ENCODE measurements at regions not wholly inside any gene's neighbourhood (a gene's known extent, or its start where the extent isn't known, plus 50 kb on each side); places are given as distances from the start of the nearest gene placed in this dataset.
A peak's percentile ranks its signal among the peaks of the same experiment; 100 is the strongest.
"Not testable (repeated sequence)": the region's sequence is repeated elsewhere in the genome, so short reads cannot be mapped to it uniquely, and the experiment has no call there.

DNA sequence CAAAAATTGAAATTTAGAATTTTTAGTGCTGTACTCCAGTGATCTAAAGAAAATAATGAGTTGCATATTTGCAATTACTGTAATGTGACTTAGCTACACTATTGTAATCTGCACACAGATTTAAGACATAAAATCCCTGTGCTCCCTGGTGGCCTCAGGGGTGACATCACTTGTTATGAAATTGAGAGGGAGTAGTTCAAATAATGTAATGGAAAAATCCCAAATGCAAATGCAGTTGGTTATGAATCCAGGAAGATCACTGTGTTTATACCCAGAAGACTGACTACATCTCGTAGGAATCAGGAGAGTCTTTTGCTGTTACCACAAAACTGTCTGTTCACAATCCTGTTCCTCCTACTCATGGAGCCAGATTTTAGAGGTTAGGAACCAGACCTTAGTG lies 178.7 kb upstream of the FBXL17 start:
- TF ChIP-seq, protein P1, sequence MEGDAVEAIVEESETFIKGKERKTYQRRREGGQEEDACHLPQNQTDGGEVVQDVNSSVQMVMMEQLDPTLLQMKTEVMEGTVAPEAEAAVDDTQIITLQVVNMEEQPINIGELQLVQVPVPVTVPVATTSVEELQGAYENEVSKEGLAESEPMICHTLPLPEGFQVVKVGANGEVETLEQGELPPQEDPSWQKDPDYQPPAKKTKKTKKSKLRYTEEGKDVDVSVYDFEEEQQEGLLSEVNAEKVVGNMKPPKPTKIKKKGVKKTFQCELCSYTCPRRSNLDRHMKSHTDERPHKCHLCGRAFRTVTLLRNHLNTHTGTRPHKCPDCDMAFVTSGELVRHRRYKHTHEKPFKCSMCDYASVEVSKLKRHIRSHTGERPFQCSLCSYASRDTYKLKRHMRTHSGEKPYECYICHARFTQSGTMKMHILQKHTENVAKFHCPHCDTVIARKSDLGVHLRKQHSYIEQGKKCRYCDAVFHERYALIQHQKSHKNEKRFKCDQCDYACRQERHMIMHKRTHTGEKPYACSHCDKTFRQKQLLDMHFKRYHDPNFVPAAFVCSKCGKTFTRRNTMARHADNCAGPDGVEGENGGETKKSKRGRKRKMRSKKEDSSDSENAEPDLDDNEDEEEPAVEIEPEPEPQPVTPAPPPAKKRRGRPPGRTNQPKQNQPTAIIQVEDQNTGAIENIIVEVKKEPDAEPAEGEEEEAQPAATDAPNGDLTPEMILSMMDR (IDR thresholded peaks at IDR 0.05; ENCODE audit: insufficient read depth, low read depth, low read length) = no peak
- ChIA-PET CTCF (no interaction called here), POLR2A (no interaction called here)
- Histone ChIP-seq H3K4me3 (ENCODE audit: low read depth, low read length) (no peak overlapping the region), H3K36me3 (ENCODE audit: control insufficient read depth, insufficient read depth, low read length) (no peaks in the 10 kb centered on the region), H3K27me3 (ENCODE audit: control insufficient read depth, insufficient read depth, low read length) (no peaks in the 10 kb centered on the region)
- peak; percentile 76 for DNase-seq (ENCODE audit: low read depth)

GRCh38 chr5:108560166-108560565 lies 178.3 kb upstream of the FBXL17 start:
- Histone ChIP-seq H3K4me3 (ENCODE audit: low read depth, low read length) (no peak overlapping the region), H3K36me3 (ENCODE audit: control insufficient read depth, insufficient read depth, low read length) (no peaks in the 10 kb centered on the region), H3K27me3 (ENCODE audit: control insufficient read depth, insufficient read depth, low read length) (no peaks in the 10 kb centered on the region)
- ChIA-PET CTCF (no interaction called here), POLR2A (no interaction called here)
- DNase-seq (ENCODE audit: low read depth) = no peak
- TF ChIP-seq, protein P1 (IDR thresholded peaks at IDR 0.05; ENCODE audit: insufficient read depth, low read depth, low read length) = no peak

- H3K36me3 ChIP-seq (ENCODE audit: control insufficient read depth, insufficient read depth, low read length); H3K4me3 ChIP-seq (ENCODE audit: low read depth, low read length); CTCF ChIA-PET; POLR2A ChIA-PET; DNase-seq (ENCODE audit: low read depth); H3K27me3 ChIP-seq (ENCODE audit: control insufficient read depth, insufficient read depth, low read length): not testable (repeated sequence)
Measured at GRCh38 chr5:108558840-108559239, 176.9 kb upstream of the FBXL17 start.

DNA sequence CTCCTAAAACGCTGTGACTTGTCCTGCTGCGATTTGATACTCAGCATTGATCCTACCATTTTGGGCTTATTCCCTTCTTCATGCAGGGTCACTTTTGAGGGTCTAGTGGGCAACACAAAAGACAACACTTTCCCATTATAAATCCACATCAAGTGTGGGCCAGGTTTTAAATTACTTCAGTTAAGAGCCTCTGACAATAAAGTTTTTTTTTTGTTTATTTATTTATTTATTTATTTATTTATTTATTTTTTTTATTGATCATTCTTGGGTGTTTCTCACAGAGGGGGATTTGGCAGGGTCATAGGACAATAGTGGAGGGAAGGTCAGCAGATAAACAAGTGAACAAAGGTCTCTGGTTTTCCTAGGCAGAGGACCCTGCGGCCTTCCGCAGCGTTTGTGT lies 176.2 kb upstream of the FBXL17 start:
- DNase-seq (ENCODE audit: low read depth); POLR2A ChIA-PET; H3K27me3 ChIP-seq (ENCODE audit: control insufficient read depth, insufficient read depth, low read length); H3K36me3 ChIP-seq (ENCODE audit: control insufficient read depth, insufficient read depth, low read length); H3K4me3 ChIP-seq (ENCODE audit: low read depth, low read length); CTCF ChIA-PET: not testable (repeated sequence)

- CTCF ChIA-PET = no interaction called here
- POLR2A ChIA-PET = no interaction called here
- H3K4me3 ChIP-seq (ENCODE audit: low read depth, low read length) = no peak overlapping the region
- no peaks in the 10 kb centered on the region for H3K27me3 ChIP-seq (ENCODE audit: control insufficient read depth, insufficient read depth, low read length)
- TF ChIP-seq, protein P1 (IDR thresholded peaks at IDR 0.05; ENCODE audit: insufficient read depth, low read depth, low read length) = no peak
- no peaks in the 10 kb centered on the region for H3K36me3 ChIP-seq (ENCODE audit: control insufficient read depth, insufficient read depth, low read length)
- DNase-seq (ENCODE audit: low read depth) = no peak
Measured at GRCh38 chr5:108557686-108558085, 175.8 kb upstream of the FBXL17 start.

- CTCF ChIA-PET = no interaction called here
- Histone ChIP-seq H3K4me3 (ENCODE audit: low read depth, low read length) (no peak overlapping the region), H3K36me3 (ENCODE audit: control insufficient read depth, insufficient read depth, low read length) (no peaks in the 10 kb centered on the region), H3K27me3 (ENCODE audit: control insufficient read depth, insufficient read depth, low read length) (no peaks in the 10 kb centered on the region)
- POLR2A ChIA-PET = no interaction called here
- TF ChIP-seq, protein P1 (IDR thresholded peaks at IDR 0.05; ENCODE audit: insufficient read depth, low read depth, low read length) = no peak
- no peak for DNase-seq (ENCODE audit: low read depth)
Measured at GRCh38 chr5:108556441-108557145, 174.7 kb upstream of the FBXL17 start.
